ENCODE measurements at regions not wholly inside any gene's neighbourhood (a gene's known extent, or its start where the extent isn't known, plus 50 kb on each side); places are given as distances from the start of the nearest gene placed in this dataset.

DNA sequence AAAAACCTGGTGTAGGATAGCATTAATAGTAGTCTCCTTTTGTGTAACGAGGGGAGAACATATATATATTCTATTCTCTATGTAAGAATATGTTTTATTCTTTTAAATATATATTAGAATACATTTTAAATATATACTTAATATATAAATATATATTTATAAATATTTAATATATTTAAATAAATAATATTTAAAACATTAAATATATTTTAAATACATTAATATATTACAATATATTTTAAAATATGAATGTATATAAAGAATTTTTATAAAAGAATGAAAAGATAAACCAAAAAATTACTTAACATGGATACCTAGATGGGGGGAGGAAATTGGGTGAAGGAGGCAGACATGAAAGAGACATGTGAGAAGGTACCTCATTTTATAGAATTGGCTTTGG lies 53.0 kb upstream of the ZNF831 start:
- TF ChIP-seq, protein P1, sequence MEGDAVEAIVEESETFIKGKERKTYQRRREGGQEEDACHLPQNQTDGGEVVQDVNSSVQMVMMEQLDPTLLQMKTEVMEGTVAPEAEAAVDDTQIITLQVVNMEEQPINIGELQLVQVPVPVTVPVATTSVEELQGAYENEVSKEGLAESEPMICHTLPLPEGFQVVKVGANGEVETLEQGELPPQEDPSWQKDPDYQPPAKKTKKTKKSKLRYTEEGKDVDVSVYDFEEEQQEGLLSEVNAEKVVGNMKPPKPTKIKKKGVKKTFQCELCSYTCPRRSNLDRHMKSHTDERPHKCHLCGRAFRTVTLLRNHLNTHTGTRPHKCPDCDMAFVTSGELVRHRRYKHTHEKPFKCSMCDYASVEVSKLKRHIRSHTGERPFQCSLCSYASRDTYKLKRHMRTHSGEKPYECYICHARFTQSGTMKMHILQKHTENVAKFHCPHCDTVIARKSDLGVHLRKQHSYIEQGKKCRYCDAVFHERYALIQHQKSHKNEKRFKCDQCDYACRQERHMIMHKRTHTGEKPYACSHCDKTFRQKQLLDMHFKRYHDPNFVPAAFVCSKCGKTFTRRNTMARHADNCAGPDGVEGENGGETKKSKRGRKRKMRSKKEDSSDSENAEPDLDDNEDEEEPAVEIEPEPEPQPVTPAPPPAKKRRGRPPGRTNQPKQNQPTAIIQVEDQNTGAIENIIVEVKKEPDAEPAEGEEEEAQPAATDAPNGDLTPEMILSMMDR (IDR thresholded peaks at IDR 0.05) = no peak
- TF ChIP-seq POLR2A (IDR thresholded peaks at IDR 0.05) = no peak

Measured in adrenal gland (tissue), 5 donors.